Prostate gland (tissue), 2 donors: ENCODE measurements at regions not wholly inside any gene's neighbourhood (a gene's known extent, or its start where the extent isn't known, plus 50 kb on each side); places are given as distances from the start of the nearest gene placed in this dataset.

Source experiments
- POLR2A ChIP-seq: fragments of 450-650 bp; IDR thresholded peaks from one replicate; pipeline ENCODE4 v1.6.1; 2016; ENCODE audit warnings: antibody characterized with exemption, mild to moderate bottlenecking
- TF ChIP-seq, protein P1 (sequence below), 4 experiments: fragments of 200-600 bp in 2 of 4; fragments of 450-650 bp in 2 of 4; sonication (generic) in 2 of 4; IDR thresholded peaks; 1 replicate in 3 of 4; 2 replicates in 1 of 4; pipeline ENCODE4 v1.5.1; 2016 to 2019; ENCODE audit warnings: antibody characterized with exemption in 4 of 4, mild to moderate bottlenecking in 2 of 4, moderate library complexity in 2 of 4

- TF ChIP-seq, protein P1, sequence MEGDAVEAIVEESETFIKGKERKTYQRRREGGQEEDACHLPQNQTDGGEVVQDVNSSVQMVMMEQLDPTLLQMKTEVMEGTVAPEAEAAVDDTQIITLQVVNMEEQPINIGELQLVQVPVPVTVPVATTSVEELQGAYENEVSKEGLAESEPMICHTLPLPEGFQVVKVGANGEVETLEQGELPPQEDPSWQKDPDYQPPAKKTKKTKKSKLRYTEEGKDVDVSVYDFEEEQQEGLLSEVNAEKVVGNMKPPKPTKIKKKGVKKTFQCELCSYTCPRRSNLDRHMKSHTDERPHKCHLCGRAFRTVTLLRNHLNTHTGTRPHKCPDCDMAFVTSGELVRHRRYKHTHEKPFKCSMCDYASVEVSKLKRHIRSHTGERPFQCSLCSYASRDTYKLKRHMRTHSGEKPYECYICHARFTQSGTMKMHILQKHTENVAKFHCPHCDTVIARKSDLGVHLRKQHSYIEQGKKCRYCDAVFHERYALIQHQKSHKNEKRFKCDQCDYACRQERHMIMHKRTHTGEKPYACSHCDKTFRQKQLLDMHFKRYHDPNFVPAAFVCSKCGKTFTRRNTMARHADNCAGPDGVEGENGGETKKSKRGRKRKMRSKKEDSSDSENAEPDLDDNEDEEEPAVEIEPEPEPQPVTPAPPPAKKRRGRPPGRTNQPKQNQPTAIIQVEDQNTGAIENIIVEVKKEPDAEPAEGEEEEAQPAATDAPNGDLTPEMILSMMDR (IDR thresholded peaks at IDR 0.05) = no peak
- TF ChIP-seq POLR2A = no peak
These were observed 241.5 kb downstream of the WDR11 start for GRCh38 chr10:121092720-121093095.
